ENCODE measurements at regions not wholly inside any gene's neighbourhood (a gene's known extent, or its start where the extent isn't known, plus 50 kb on each side); places are given as distances from the start of the nearest gene placed in this dataset.

GRCh38 chr3:118587847-118588246 is 446.8 kb downstream of the IGSF11 start:
- Histone ChIP-seq H3K9me3 (no peaks in the 10 kb centered on the region), H3K4me1 (ENCODE audit: low read depth) (no peaks in the 10 kb centered on the region), H3K4me3 (no peak overlapping the region), H3K36me3 (ENCODE audit: low read depth) (no peaks in the 10 kb centered on the region)
- no peak for TF ChIP-seq CTCF (IDR thresholded peaks at IDR 0.05)
- DNase-seq, result no peak
- intact Hi-C loops (cut with DNase I, micrococcal nuclease), result no loop called here
- ATAC-seq, result no peak

GRCh38 chr3:118593277-118593670 is 441.4 kb downstream of the IGSF11 start:
- H3K4me3 ChIP-seq, result no peak overlapping the region
- intact Hi-C loops (cut with DNase I, micrococcal nuclease), result no loop called here

GRCh38 chr3:118597184-118597583 is 437.5 kb downstream of the IGSF11 start:
- H3K36me3 ChIP-seq (ENCODE audit: low read depth), result no peaks in the 10 kb centered on the region
- H3K4me1 ChIP-seq (ENCODE audit: low read depth), result no peaks in the 10 kb centered on the region
- H3K9me3 ChIP-seq, result no peaks in the 10 kb centered on the region
- ATAC-seq (no peak), DNase-seq (no peak)
- no peak overlapping the region for H3K4me3 ChIP-seq
- no peak for TF ChIP-seq CTCF (IDR thresholded peaks at IDR 0.05)
- intact Hi-C loops (cut with DNase I, micrococcal nuclease), result no loop called here

More at GRCh38 chr3:118593277-118593670, 441.4 kb downstream of the IGSF11 start:
- Histone ChIP-seq H3K9me3 (no peaks in the 10 kb centered on the region), H3K36me3 (ENCODE audit: low read depth) (no peaks in the 10 kb centered on the region), H3K4me1 (ENCODE audit: low read depth) (no peaks in the 10 kb centered on the region)
- no peak for ATAC-seq
- no peak for TF ChIP-seq CTCF (IDR thresholded peaks at IDR 0.05)
- no peak for DNase-seq

- Histone ChIP-seq H3K9me3 (no peaks in the 10 kb centered on the region), H3K4me1 (ENCODE audit: low read depth) (no peaks in the 10 kb centered on the region), H3K4me3 (no peak overlapping the region), H3K36me3 (ENCODE audit: low read depth) (no peaks in the 10 kb centered on the region)
- no peak for ATAC-seq
- no peak for TF ChIP-seq CTCF (IDR thresholded peaks at IDR 0.05)
- DNase-seq, result no peak
- intact Hi-C loops (cut with DNase I, micrococcal nuclease), result no loop called here
Measured at GRCh38 chr3:118607915-118608820, 426.5 kb downstream of the IGSF11 start.

GRCh38 chr3:118618247-118619040 is 416.2 kb downstream of the IGSF11 start:
- Histone ChIP-seq H3K4me3 (no peak overlapping the region), H3K4me1 (ENCODE audit: low read depth) (no peaks in the 10 kb centered on the region), H3K36me3 (ENCODE audit: low read depth) (no peaks in the 10 kb centered on the region), H3K9me3 (no peaks in the 10 kb centered on the region)
- DNase-seq, result no peak
- no peak for ATAC-seq
- no peak for TF ChIP-seq CTCF (IDR thresholded peaks at IDR 0.05)
- intact Hi-C loops (cut with DNase I, micrococcal nuclease), result no loop called here
